ENCODE measurements at regions not wholly inside any gene's neighbourhood (a gene's known extent, or its start where the extent isn't known, plus 50 kb on each side); places are given as distances from the start of the nearest gene placed in this dataset.
"Not testable (repeated sequence)": the region's sequence is repeated elsewhere in the genome, so short reads cannot be mapped to it uniquely, and the experiment has no call there.

- H3K18ac ChIP-seq (ENCODE audit: insufficient read length, low read depth, low read length); H3K56ac ChIP-seq (ENCODE audit: insufficient read length, low read depth, low read length); H3K79me1 ChIP-seq (ENCODE audit: insufficient read depth, low read depth, low read length, poor library complexity, severe bottlenecking); H4K5ac ChIP-seq (ENCODE audit: insufficient read length, low read depth, low read length); DNase-seq; H3T11ph ChIP-seq (ENCODE audit: low read length); H2BK12ac ChIP-seq (ENCODE audit: insufficient read length, low read depth, low read length); H3K23me2 ChIP-seq (ENCODE audit: insufficient read length, low read depth, low read length, poor library complexity, severe bottlenecking); H2AFZ ChIP-seq (ENCODE audit: low read length); H2BK20ac ChIP-seq (ENCODE audit: low read depth, low read length, poor library complexity, severe bottlenecking); H4K91ac ChIP-seq (ENCODE audit: insufficient read length, low read depth, low read length); H2BK15ac ChIP-seq (ENCODE audit: low read depth, low read length); H3K27me3 Mint-ChIP-seq (ENCODE audit: low read depth); H3K27me3 ChIP-seq (ENCODE audit: insufficient read depth, low read length); H4K20me1 ChIP-seq (ENCODE audit: control insufficient read depth, insufficient read depth, insufficient read length); H3K4me2 ChIP-seq (ENCODE audit: insufficient read depth, insufficient read length, low read length); H3K4me1 ChIP-seq (ENCODE audit: insufficient read depth, low read length); H3K9ac ChIP-seq (ENCODE audit: extremely low read depth, insufficient read length, low read length); H4K8ac ChIP-seq (replicated peaks; ENCODE audit: insufficient read length, low read depth, low read length); H3K14ac ChIP-seq (ENCODE audit: insufficient read depth, low read length); H3K27ac ChIP-seq (ENCODE audit: insufficient read length, low read depth, low read length); H3K79me2 ChIP-seq (ENCODE audit: insufficient read depth, low read length); H2BK120ac ChIP-seq (ENCODE audit: low read depth, low read length, poor library complexity, severe bottlenecking); H3K23ac ChIP-seq (ENCODE audit: insufficient read length, low read depth, low read length); H3K4ac ChIP-seq (ENCODE audit: low read depth, low read length); H3K27ac Mint-ChIP-seq; H3K36me3 Mint-ChIP-seq (ENCODE audit: insufficient read depth in 1 of 3, low read depth in 3 of 3); H2BK5ac ChIP-seq (ENCODE audit: insufficient read length, low read length); H3K9me3 Mint-ChIP-seq; H3K9me3 ChIP-seq (ENCODE audit: control insufficient read depth, low read depth, low read length); H2AK5ac ChIP-seq (ENCODE audit: insufficient read length, low read length); H3K4me3 Mint-ChIP-seq; H3K4me1 Mint-ChIP-seq: not testable (repeated sequence)
- no CpG with 5 or more reads among the region's 28 CpGs for WGBS (ENCODE audit: extremely low coverage, insufficient read length, low lambda C conversion rate)
Measured at GRCh38 chr1:222049661-222050060, 307.8 kb upstream of the DUSP10 start.
